GM23338 (cell line): ENCODE measurements at regions not wholly inside any gene's neighbourhood (a gene's known extent, or its start where the extent isn't known, plus 50 kb on each side); places are given as distances from the start of the nearest gene placed in this dataset.
A peak's percentile ranks its signal among the peaks of the same experiment; 100 is the strongest.

Experiments
- ATAC-seq: fragments of 200-7000 bp; cut with Tn5 transposase; 3 replicates; pipeline ENCODE4 v1.9.1; 2020
- DNase-seq: peaks from one replicate; pipeline ENCODE4 v3.0.0-alpha.2; 2015; ENCODE audit warnings: low spot score
- H2AFZ ChIP-seq: fragments of 200-600 bp; sonication (generic); 2 replicates; pipeline ENCODE4 v1.8.0; 2016; ENCODE audit warnings: antibody characterized with exemption, mild to moderate bottlenecking, moderate library complexity
- H3F3A ChIP-seq: fragments of 200-600 bp; sonication (generic); replicated peaks from 2 replicates; pipeline ENCODE4 v1.8.0; 2017; ENCODE audit warnings: antibody characterized with exemption, mixed run types, low read depth
- H3K27ac ChIP-seq: fragments of 200-600 bp; sonication (generic); 2 replicates; pipeline ENCODE4 v1.6.1; 2016; ENCODE audit warnings: low read depth
- H3K27me3 ChIP-seq: fragments of 200-600 bp; sonication (generic); 2 replicates; pipeline ENCODE4 v1.8.0; 2016; ENCODE audit warnings: mild to moderate bottlenecking, mixed run types, moderate library complexity; ENCODE audit not compliant: insufficient read depth
- H3K36me3 ChIP-seq: fragments of 200-600 bp; sonication (generic); 2 replicates; pipeline ENCODE4 v1.8.0; 2016; ENCODE audit warnings: mild to moderate bottlenecking; ENCODE audit not compliant: insufficient read depth
- H3K4me1 ChIP-seq: fragments of 200-600 bp; sonication (generic); 2 replicates; pipeline ENCODE4 v1.8.0; 2016; ENCODE audit warnings: mild to moderate bottlenecking, moderate library complexity; ENCODE audit not compliant: insufficient read depth
- H3K4me2 ChIP-seq: fragments of 200-600 bp; sonication (generic); 2 replicates; pipeline ENCODE4 v1.7.1; 2017; ENCODE audit warnings: mixed run types
- H3K4me3 ChIP-seq: fragments of 200-600 bp; sonication (generic); 2 replicates; pipeline ENCODE4 v1.6.1; 2016; ENCODE audit warnings: mixed run types
- H3K79me2 ChIP-seq: fragments of 200-600 bp; sonication (generic); replicated peaks from 2 replicates; pipeline ENCODE4 v1.8.0; 2017; ENCODE audit warnings: mild to moderate bottlenecking; ENCODE audit not compliant: insufficient read depth
- H3K9me2 ChIP-seq: fragments of 200-600 bp; sonication (generic); 2 replicates; pipeline ENCODE4 v1.8.0; 2017; ENCODE audit not compliant: insufficient read depth
- H4K20me1 ChIP-seq: fragments of 200-600 bp; sonication (generic); replicated peaks from 2 replicates; pipeline ENCODE4 v1.8.0; 2017; ENCODE audit warnings: mild to moderate bottlenecking; ENCODE audit not compliant: insufficient read depth
- H3K27ac Mint-ChIP-seq: 2 replicates; pipeline ENCODE4 v1.8.0; 2020; ENCODE audit warnings: inconsistent platforms, mild to moderate bottlenecking, moderate library complexity, mixed read lengths
- H3K27me3 Mint-ChIP-seq: 3 replicates; pipeline ENCODE4 v1.8.0; 2022; ENCODE audit warnings: low read depth, mild to moderate bottlenecking, moderate library complexity, mixed read lengths, inconsistent platforms; ENCODE audit not compliant: insufficient read depth, poor library complexity
- H3K36me3 Mint-ChIP-seq: 3 replicates; pipeline ENCODE4 v1.8.0; 2021; ENCODE audit warnings: low read depth, mild to moderate bottlenecking, inconsistent platforms, moderate library complexity, mixed read lengths
- H3K4me1 Mint-ChIP-seq: 3 replicates; pipeline ENCODE4 v1.8.0; 2020; ENCODE audit warnings: mild to moderate bottlenecking, inconsistent platforms, mixed read lengths
- H3K4me3 Mint-ChIP-seq: 3 replicates; pipeline ENCODE4 v1.8.0; 2021; ENCODE audit warnings: moderate library complexity, mild to moderate bottlenecking, inconsistent platforms, mixed read lengths
- H3K9me3 Mint-ChIP-seq: 3 replicates; pipeline ENCODE4 v1.8.0; 2020; ENCODE audit warnings: moderate library complexity, mild to moderate bottlenecking, inconsistent platforms, mixed read lengths
- CREB1 ChIP-seq: fragments of 250-450 bp; sonication (Bioruptor Pico); IDR thresholded peaks from 2 replicates; pipeline ENCODE4 v1.5.0; 2020; ENCODE audit warnings: low read depth, mild to moderate bottlenecking, moderate library complexity
- CTCF ChIP-seq, 2 experiments: fragments of 200-600 bp in 1 of 2; sonication (generic) in 1 of 2; conservative IDR thresholded peaks; 2 replicates each; pipeline versions ENCODE4 v1.5.1 to v1.6.1; 2016 to 2017; ENCODE audit warnings: antibody characterized with exemption in 2 of 2, low read depth in 2 of 2, mild to moderate bottlenecking in 2 of 2, moderate library complexity in 1 of 2
- ETS1 ChIP-seq: IDR thresholded peaks from 2 replicates; pipeline ENCODE4 v1.6.1; 2016; ENCODE audit warnings: antibody characterized with exemption
- EZH2 ChIP-seq: fragments of 200-600 bp; sonication (generic); IDR thresholded peaks from one replicate; pipeline ENCODE4 v1.8.0; 2017; ENCODE audit warnings: antibody characterized with exemption, mild to moderate bottlenecking, low read depth; ENCODE audit not compliant: unreplicated experiment
- EZH2phosphoT487 ChIP-seq: fragments of 200-600 bp; sonication (generic); IDR thresholded peaks from one replicate; pipeline ENCODE4 v1.8.1; 2018; ENCODE audit warnings: antibody characterized with exemption; ENCODE audit not compliant: unreplicated experiment
- JUNB ChIP-seq: IDR thresholded peaks from one replicate; pipeline ENCODE4 v1.6.1; 2016; ENCODE audit warnings: antibody characterized with exemption; ENCODE audit not compliant: unreplicated experiment
- NANOG ChIP-seq: IDR thresholded peaks from 2 replicates; pipeline ENCODE4 v1.6.1; 2016; ENCODE audit warnings: antibody characterized with exemption, borderline replicate concordance
- POLR2AphosphoS5 ChIP-seq: IDR thresholded peaks from 2 replicates; pipeline ENCODE4 v1.6.1; 2016; ENCODE audit warnings: antibody characterized with exemption, low read depth
- REST ChIP-seq: IDR thresholded peaks from one replicate; pipeline ENCODE4 v1.6.1; 2018; ENCODE audit warnings: antibody characterized with exemption; ENCODE audit not compliant: unreplicated experiment
- STAT1 ChIP-seq: IDR thresholded peaks from one replicate; pipeline ENCODE4 v1.6.1; 2016; ENCODE audit warnings: antibody characterized with exemption; ENCODE audit not compliant: unreplicated experiment
- ZNF114 ChIP-seq: fragments of 250-450 bp; sonication (Bioruptor Pico); IDR thresholded peaks from 2 replicates; pipeline ENCODE4 v1.5.0; 2020; ENCODE audit warnings: mild to moderate bottlenecking, moderate library complexity
- ZNF331 ChIP-seq: fragments of 250-450 bp; sonication (Bioruptor Pico); IDR thresholded peaks from 2 replicates; pipeline ENCODE4 v1.5.0; 2020; ENCODE audit warnings: low read depth, mild to moderate bottlenecking, moderate library complexity
- ZNF462 ChIP-seq: fragments of 250-450 bp; sonication (Bioruptor Pico); IDR thresholded peaks from 2 replicates; pipeline ENCODE4 v1.5.0; 2020; ENCODE audit warnings: mild to moderate bottlenecking, moderate library complexity

GRCh38 chr20:52031563-52032303, 159.8 kb downstream of the ZFP64 start (continued):
- TF ChIP-seq ZNF462 (CRISPR knock-in tag) (no peak), ZNF331 (CRISPR knock-in tag) (no peak), POLR2AphosphoS5 (no peak), STAT1 (no peak), EZH2phosphoT487 (no peak)

- DNase-seq (no peak), ATAC-seq (no peak)
- Histone ChIP-seq H3K79me2 (no peaks in the 10 kb centered on the region), H3K36me3 (no peaks in the 10 kb centered on the region), H3K27ac (no peak overlapping the region), H4K20me1 (no peaks in the 10 kb centered on the region), H3K4me2 (no peak overlapping the region), H3K9me2 (no peaks in the 10 kb centered on the region), H3K27me3 (no peaks in the 10 kb centered on the region), H3K4me3 (no peak overlapping the region), H3F3A (no peaks in the 10 kb centered on the region), H2AFZ (peak overlapping the region; percentile 3; the same call in 1 of the 2 replicates), H3K4me1 (0 out of 2 replicates have a peak, but pooled peaks cover 4% of the 10 kb centered on the region)
- Mint-ChIP-seq H3K27me3 (peaks cover 6% of the 10 kb centered on the region), H3K4me1 (peaks cover 16% of the 10 kb centered on the region), H3K4me3 (no peak overlapping the region), H3K27ac (no peak overlapping the region), H3K9me3 (no peaks in the 10 kb centered on the region), H3K36me3 (no peaks in the 10 kb centered on the region)
- TF ChIP-seq REST (no peak), POLR2AphosphoS5 (no peak), ETS1 (no peak), NANOG (no peak), CREB1 (CRISPR knock-in tag) (no peak), EZH2phosphoT487 (no peak), CTCF (conservative IDR thresholded peaks at IDR 0.05; ENCODE audit: low read depth in 2 of 2) (no peak), EZH2 (no peak), JUNB (no peak), ZNF331 (CRISPR knock-in tag) (no peak), ZNF114 (CRISPR knock-in tag) (no peak)
These were observed 160.4 kb downstream of the ZFP64 start for GRCh38 chr20:52031206-52031562.
